ENCODE measurements at regions not wholly inside any gene's neighbourhood (a gene's known extent, or its start where the extent isn't known, plus 50 kb on each side); places are given as distances from the start of the nearest gene placed in this dataset.

DNA sequence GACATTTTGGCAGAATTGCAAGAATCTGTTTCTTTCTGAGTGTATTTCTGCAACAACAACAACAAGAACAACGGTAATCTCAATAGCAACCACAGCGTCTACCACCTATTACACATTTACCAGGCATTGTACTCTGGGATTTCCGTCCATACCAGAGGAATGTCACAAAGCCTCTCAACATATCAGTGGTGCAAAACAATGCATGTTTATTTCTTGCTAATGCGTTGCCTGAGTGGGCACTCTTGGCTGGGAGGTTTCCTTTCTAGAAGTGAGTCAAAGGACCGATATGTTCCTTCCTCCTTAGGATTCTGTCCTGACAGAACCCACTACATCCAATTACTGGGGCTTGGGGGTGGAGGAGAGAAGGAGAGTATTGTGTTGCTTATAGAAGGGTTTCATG lies 585.6 kb downstream of the TSN start:
- TF ChIP-seq, protein P1, sequence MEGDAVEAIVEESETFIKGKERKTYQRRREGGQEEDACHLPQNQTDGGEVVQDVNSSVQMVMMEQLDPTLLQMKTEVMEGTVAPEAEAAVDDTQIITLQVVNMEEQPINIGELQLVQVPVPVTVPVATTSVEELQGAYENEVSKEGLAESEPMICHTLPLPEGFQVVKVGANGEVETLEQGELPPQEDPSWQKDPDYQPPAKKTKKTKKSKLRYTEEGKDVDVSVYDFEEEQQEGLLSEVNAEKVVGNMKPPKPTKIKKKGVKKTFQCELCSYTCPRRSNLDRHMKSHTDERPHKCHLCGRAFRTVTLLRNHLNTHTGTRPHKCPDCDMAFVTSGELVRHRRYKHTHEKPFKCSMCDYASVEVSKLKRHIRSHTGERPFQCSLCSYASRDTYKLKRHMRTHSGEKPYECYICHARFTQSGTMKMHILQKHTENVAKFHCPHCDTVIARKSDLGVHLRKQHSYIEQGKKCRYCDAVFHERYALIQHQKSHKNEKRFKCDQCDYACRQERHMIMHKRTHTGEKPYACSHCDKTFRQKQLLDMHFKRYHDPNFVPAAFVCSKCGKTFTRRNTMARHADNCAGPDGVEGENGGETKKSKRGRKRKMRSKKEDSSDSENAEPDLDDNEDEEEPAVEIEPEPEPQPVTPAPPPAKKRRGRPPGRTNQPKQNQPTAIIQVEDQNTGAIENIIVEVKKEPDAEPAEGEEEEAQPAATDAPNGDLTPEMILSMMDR (IDR thresholded peaks at IDR 0.05): no peak
- no peak for TF ChIP-seq POLR2A (IDR thresholded peaks at IDR 0.05)

All from gastroesophageal sphincter (tissue), 3 donors.